ENCODE measurements at regions not wholly inside any gene's neighbourhood (a gene's known extent, or its start where the extent isn't known, plus 50 kb on each side); places are given as distances from the start of the nearest gene placed in this dataset.

DNA sequence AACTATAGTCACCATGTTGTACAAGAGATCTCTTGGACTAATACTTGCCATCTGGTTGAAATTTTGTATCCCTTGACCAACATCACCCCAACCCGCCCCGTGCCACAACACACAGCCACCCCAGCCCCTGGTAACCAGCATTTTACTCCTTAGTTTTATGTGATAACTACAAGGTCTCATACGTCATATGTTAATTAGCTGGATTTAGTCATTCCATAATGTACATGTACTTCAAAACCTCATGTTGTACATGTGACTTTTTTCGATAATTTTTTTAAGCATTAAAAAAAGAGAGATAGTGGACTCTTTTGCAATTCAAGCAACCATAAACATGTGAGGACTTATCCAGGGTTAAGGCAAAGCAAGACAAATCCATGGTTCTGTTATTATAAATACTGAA, 773.4 kb upstream of the NOVA1 start:
- no peak for DNase-seq
- ATAC-seq (ENCODE audit: low read depth), result no peak
- no peaks in the 10 kb centered on the region for H3K4me1 Mint-ChIP-seq
- peaks cover 1% of the 10 kb centered on the region for H3K9me3 Mint-ChIP-seq
- no peaks in the 10 kb centered on the region for H3K27me3 Mint-ChIP-seq
- no peaks in the 10 kb centered on the region for H3K36me3 Mint-ChIP-seq
- POLR2A ChIA-PET, result no interaction called here
- no peak overlapping the region for H3K27ac Mint-ChIP-seq
- H3K4me3 Mint-ChIP-seq, result no peak overlapping the region

- Mint-ChIP-seq H3K9me3 (peaks cover 2% of the 10 kb centered on the region), H3K27ac (no peak overlapping the region), H3K4me3 (no peak overlapping the region), H3K4me1 (no peaks in the 10 kb centered on the region), H3K36me3 (no peaks in the 10 kb centered on the region), H3K27me3 (no peaks in the 10 kb centered on the region)
- ATAC-seq (ENCODE audit: low read depth), result no peak
- POLR2A ChIA-PET, result no interaction called here
- DNase-seq, result no peak
Observed at GRCh38 chr14:27371868-27372267, 774.0 kb upstream of the NOVA1 start.

- H3K27ac Mint-ChIP-seq, result no peak overlapping the region
- H3K9me3 Mint-ChIP-seq, result peaks cover 4% of the 10 kb centered on the region
- DNase-seq, result no peak
- no peaks in the 10 kb centered on the region for H3K27me3 Mint-ChIP-seq
- no peak for ATAC-seq (ENCODE audit: low read depth)
- H3K4me1 Mint-ChIP-seq, result no peaks in the 10 kb centered on the region
- H3K4me3 Mint-ChIP-seq, result no peak overlapping the region
- no peaks in the 10 kb centered on the region for H3K36me3 Mint-ChIP-seq
- POLR2A ChIA-PET, result no interaction called here
Observed at GRCh38 chr14:27372771-27373170, 774.9 kb upstream of the NOVA1 start.

GRCh38 chr14:27384124-27384523, 786.3 kb upstream of the NOVA1 start:
- POLR2A ChIA-PET, result no interaction called here
- H3K4me3 Mint-ChIP-seq, result no peak overlapping the region
- DNase-seq (no peak), ATAC-seq (ENCODE audit: low read depth) (no peak)
- peaks cover 2% of the 10 kb centered on the region for H3K9me3 Mint-ChIP-seq
- no peak overlapping the region for H3K27ac Mint-ChIP-seq
- no peaks in the 10 kb centered on the region for H3K27me3 Mint-ChIP-seq
- H3K36me3 Mint-ChIP-seq, result no peaks in the 10 kb centered on the region
- no peaks in the 10 kb centered on the region for H3K4me1 Mint-ChIP-seq

DNA sequence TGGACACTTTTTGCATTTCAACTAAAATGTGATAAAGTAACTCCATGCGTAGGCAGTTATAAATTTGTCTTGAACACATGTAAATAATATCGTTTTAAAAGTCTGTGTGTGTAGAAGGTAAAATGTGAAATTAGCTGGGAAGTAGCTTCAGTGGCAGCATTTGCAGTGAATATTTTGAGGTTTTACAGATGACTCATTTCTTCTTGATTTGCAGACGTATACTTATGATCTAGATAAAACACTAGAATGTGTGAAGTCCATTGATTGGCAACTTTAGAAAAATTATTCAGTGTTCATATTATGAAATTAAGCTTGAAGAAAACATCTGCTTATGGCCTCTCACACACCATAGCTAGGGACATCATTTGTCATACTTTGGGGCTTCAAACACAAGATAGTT, 788.6 kb upstream of the NOVA1 start:
- POLR2A ChIA-PET, result no interaction called here
- Mint-ChIP-seq H3K9me3 (peaks cover 3% of the 10 kb centered on the region), H3K27me3 (no peaks in the 10 kb centered on the region), H3K36me3 (no peaks in the 10 kb centered on the region), H3K4me1 (no peaks in the 10 kb centered on the region), H3K27ac (no peak overlapping the region), H3K4me3 (no peak overlapping the region)
- DNase-seq, result no peak
- ATAC-seq (ENCODE audit: low read depth), result no peak

- H3K4me3 Mint-ChIP-seq, result no peak overlapping the region
- no peaks in the 10 kb centered on the region for H3K4me1 Mint-ChIP-seq
- no peak overlapping the region for H3K27ac Mint-ChIP-seq
- POLR2A ChIA-PET, result no interaction called here
- ATAC-seq (ENCODE audit: low read depth) (no peak), DNase-seq (no peak)
- no peaks in the 10 kb centered on the region for H3K27me3 Mint-ChIP-seq
- peaks cover 6% of the 10 kb centered on the region for H3K9me3 Mint-ChIP-seq
- H3K36me3 Mint-ChIP-seq, result no peaks in the 10 kb centered on the region
Observed at GRCh38 chr14:27387463-27387862, 789.6 kb upstream of the NOVA1 start.

DNA sequence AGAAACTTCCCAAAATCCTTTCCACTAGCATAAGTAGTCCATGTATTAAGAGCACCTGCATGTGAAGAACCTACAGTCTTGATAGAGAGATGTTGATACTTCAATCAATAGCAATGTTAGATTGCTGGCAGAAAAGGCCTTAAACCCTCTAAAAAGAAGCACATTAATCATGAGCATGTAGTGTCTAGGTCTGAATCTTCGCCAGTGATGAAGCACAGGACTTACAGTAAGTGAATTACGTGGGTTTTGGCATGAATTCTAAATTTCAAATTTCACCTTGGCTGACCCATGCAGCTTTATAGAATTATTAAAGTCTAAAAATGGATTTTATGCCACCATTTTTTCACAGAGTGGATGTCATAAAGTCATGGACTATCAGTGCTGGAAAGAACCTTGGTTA, 791.6 kb upstream of the NOVA1 start:
- H3K4me1 Mint-ChIP-seq, result no peaks in the 10 kb centered on the region
- H3K36me3 Mint-ChIP-seq, result no peaks in the 10 kb centered on the region
- ATAC-seq (ENCODE audit: low read depth) (no peak), DNase-seq (no peak)
- H3K27me3 Mint-ChIP-seq, result no peaks in the 10 kb centered on the region
- peaks cover 6% of the 10 kb centered on the region for H3K9me3 Mint-ChIP-seq
- H3K4me3 Mint-ChIP-seq, result no peak overlapping the region
- no peak overlapping the region for H3K27ac Mint-ChIP-seq
- POLR2A ChIA-PET, result no interaction called here

DNA sequence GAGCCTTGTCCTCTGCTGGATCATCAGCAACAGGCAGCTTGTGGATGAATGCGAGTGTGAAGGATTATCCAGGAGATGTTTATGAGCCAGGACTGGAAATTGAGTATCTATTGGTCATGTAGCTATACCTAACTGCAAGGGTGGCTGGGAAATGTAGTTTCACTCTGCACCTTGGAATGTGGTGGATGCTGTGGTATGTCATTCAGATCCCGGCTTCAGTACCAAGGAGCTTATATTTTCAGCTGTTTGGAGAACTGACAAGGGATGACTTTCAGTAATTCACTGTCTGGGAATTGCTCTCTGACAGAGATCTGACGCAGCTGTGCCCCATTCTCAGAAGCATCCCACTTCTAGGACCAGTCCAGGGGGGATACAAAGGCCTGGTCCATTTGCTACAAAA, 792.3 kb upstream of the NOVA1 start:
- Mint-ChIP-seq H3K27ac (no peak overlapping the region), H3K27me3 (no peaks in the 10 kb centered on the region), H3K4me1 (no peaks in the 10 kb centered on the region), H3K36me3 (no peaks in the 10 kb centered on the region), H3K4me3 (no peak overlapping the region), H3K9me3 (peaks cover 11% of the 10 kb centered on the region)
- ATAC-seq (ENCODE audit: low read depth) (no peak), DNase-seq (no peak)
- POLR2A ChIA-PET, result no interaction called here

DNA sequence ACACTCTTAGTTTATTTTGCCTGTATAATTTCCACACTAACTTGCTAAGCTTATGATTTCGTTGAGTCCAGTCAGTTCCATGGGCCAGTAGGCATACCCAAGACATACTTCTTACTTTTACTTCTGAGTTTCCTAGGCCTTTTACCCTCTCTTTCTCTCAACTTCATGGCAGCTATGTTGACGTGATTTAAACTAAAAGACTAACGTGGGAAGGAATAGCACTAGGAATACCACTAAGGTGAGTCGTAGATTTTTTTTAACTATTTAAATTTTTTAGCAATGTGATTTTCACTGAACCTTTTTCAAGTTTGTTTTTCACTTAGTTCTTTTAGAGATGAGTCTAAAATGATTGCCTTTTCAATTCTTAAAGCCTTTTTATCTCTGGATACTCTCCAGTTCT, 793.5 kb upstream of the NOVA1 start:
- Mint-ChIP-seq H3K4me3 (no peak overlapping the region), H3K4me1 (no peaks in the 10 kb centered on the region), H3K9me3 (peaks cover 12% of the 10 kb centered on the region), H3K27me3 (no peaks in the 10 kb centered on the region), H3K36me3 (no peaks in the 10 kb centered on the region), H3K27ac (no peak overlapping the region)
- ATAC-seq (ENCODE audit: low read depth) (no peak), DNase-seq (no peak)
- POLR2A ChIA-PET, result no interaction called here

DNA sequence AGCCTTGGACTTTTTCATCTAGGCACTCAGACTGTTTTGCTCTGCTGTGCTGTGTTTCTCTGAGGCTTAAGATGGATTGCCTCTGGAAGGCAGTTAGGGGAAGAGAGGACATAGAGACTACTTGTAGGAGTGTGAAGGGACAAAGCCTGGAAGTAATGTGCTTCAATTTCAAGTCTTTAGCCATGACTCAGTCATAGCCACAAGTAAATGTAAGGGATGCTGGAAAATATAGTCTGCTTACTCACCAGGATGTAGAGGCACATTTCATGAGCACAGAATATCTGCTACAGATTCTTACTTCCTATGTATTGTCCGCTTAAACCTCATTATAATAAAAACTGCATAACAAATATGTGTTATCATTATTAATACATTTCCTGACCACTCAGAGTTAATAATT, 794.3 kb upstream of the NOVA1 start:
- DNase-seq (no peak), ATAC-seq (ENCODE audit: low read depth) (no peak)
- H3K9me3 Mint-ChIP-seq, result peaks cover 12% of the 10 kb centered on the region
- POLR2A ChIA-PET, result no interaction called here
- no peak overlapping the region for H3K4me3 Mint-ChIP-seq
- no peaks in the 10 kb centered on the region for H3K27me3 Mint-ChIP-seq
- no peak overlapping the region for H3K27ac Mint-ChIP-seq
- H3K36me3 Mint-ChIP-seq, result no peaks in the 10 kb centered on the region
- no peaks in the 10 kb centered on the region for H3K4me1 Mint-ChIP-seq

DNA sequence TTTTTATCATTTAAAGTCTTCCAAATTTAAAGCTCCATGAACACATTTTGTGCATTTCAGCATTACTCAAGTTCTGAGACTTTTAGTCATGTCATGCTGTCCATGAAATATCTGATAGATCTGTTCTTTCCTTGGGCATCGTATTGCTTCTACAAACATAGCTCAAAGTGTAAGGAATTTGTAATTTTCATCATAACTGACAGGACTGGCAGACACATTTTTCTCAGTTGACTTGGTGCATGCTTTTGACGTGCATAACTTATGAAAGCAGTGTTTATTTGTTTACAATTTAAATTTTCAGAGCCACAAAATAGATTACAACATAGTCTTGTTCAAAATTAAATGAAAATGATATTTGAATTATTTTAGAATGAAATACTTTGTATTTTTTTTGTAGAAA, 812.1 kb upstream of the NOVA1 start:
- no peak for DNase-seq
- POLR2A ChIA-PET, result no interaction called here
- ATAC-seq (ENCODE audit: low read depth), result no peak
- H3K27ac Mint-ChIP-seq, result no peak overlapping the region
- H3K4me3 Mint-ChIP-seq, result no peak overlapping the region
- H3K36me3 Mint-ChIP-seq, result no peaks in the 10 kb centered on the region
- H3K27me3 Mint-ChIP-seq, result no peaks in the 10 kb centered on the region
- peaks cover 17% of the 10 kb centered on the region for H3K9me3 Mint-ChIP-seq
- H3K4me1 Mint-ChIP-seq, result no peaks in the 10 kb centered on the region

- DNase-seq (no peak), ATAC-seq (ENCODE audit: low read depth) (no peak)
- peaks cover 17% of the 10 kb centered on the region for H3K9me3 Mint-ChIP-seq
- H3K36me3 Mint-ChIP-seq, result no peaks in the 10 kb centered on the region
- no peak overlapping the region for H3K4me3 Mint-ChIP-seq
- no peaks in the 10 kb centered on the region for H3K27me3 Mint-ChIP-seq
- no peaks in the 10 kb centered on the region for H3K4me1 Mint-ChIP-seq
- POLR2A ChIA-PET, result no interaction called here
- H3K27ac Mint-ChIP-seq, result no peak overlapping the region
Observed at GRCh38 chr14:27410981-27411380, 813.1 kb upstream of the NOVA1 start.

DNA sequence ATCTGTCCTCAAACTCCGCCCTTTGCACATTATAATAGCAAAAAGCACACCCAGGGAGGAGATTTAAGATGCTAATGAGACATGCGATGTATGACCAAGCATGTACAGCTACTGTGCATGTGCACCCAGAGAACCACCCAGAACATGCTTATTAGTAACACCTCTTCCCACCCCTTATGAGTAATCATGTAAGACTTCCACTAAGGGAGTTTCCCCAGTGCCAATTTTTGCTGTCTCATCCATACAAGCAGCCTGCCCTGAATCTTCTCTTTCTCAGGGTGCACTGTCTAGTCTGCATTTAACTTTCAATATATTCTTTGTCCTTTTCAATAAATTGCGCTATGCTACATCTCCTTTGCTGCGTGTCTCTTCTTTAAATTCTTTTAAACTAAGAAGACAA, 830.0 kb upstream of the NOVA1 start:
- ATAC-seq (ENCODE audit: low read depth) (no peak), DNase-seq (no peak)
- no peaks in the 10 kb centered on the region for H3K27me3 Mint-ChIP-seq
- H3K4me3 Mint-ChIP-seq, result no peak overlapping the region
- no peaks in the 10 kb centered on the region for H3K9me3 Mint-ChIP-seq
- no peak overlapping the region for H3K27ac Mint-ChIP-seq
- POLR2A ChIA-PET, result no interaction called here
- no peaks in the 10 kb centered on the region for H3K36me3 Mint-ChIP-seq
- no peaks in the 10 kb centered on the region for H3K4me1 Mint-ChIP-seq

- no peak overlapping the region for H3K27ac Mint-ChIP-seq
- DNase-seq (no peak), ATAC-seq (ENCODE audit: low read depth) (no peak)
- no peaks in the 10 kb centered on the region for H3K4me1 Mint-ChIP-seq
- POLR2A ChIA-PET, result no interaction called here
- H3K27me3 Mint-ChIP-seq, result no peaks in the 10 kb centered on the region
- no peak overlapping the region for H3K4me3 Mint-ChIP-seq
- H3K36me3 Mint-ChIP-seq, result no peaks in the 10 kb centered on the region
- peaks cover 3% of the 10 kb centered on the region for H3K9me3 Mint-ChIP-seq
Observed at GRCh38 chr14:27435923-27436670, 838.3 kb upstream of the NOVA1 start.

DNA sequence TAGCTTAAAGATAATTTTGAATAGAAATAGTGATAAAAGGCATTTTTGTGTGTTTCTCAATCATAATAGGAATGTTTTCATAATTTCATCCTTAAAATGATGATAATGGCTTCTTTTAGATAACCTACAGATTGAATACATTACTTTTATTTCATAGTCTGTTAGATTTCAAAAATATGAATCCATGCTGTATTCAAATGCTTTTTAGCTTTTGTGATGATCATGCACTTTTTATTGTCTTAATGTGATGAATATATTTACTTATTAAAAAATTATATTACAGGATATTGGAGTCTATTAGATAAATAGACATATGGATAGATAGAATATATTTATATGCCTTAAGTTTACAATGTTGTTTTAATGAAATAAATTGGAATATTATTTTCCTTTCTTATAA, 886.8 kb upstream of the NOVA1 start:
- Mint-ChIP-seq H3K9me3 (peaks cover 5% of the 10 kb centered on the region), H3K27ac (no peak overlapping the region), H3K27me3 (no peaks in the 10 kb centered on the region), H3K4me3 (no peak overlapping the region), H3K36me3 (no peaks in the 10 kb centered on the region), H3K4me1 (no peaks in the 10 kb centered on the region)
- DNase-seq (no peak), ATAC-seq (ENCODE audit: low read depth) (no peak)
- POLR2A ChIA-PET, result no interaction called here
